IMR-90 (cell line): ENCODE measurements at regions not wholly inside any gene's neighbourhood (a gene's known extent, or its start where the extent isn't known, plus 50 kb on each side); places are given as distances from the start of the nearest gene placed in this dataset.

Experiments used
- ATAC-seq: fragments of 200-7000 bp; cut with Tn5 transposase; 2 replicates; pipeline ENCODE4 v1.9.1; 2020; ENCODE audit warnings: low read depth, mild to moderate bottlenecking, moderate library complexity
- BruUV-seq: library from RNA; stranded (reverse); fragments of 400-500 nt; replicated peaks from 2 replicates; lab custom pipeline; 2021; lab: Mats Ljungman, UMichigan
- CTCF ChIA-PET: fragments of 300-600 bp; formaldehyde crosslinking; extraction: SDS; loops from one replicate; lab custom pipeline; 2021; ENCODE audit warnings: antibody characterized with exemption; lab: Yijun Ruan, JAX
- POLR2A ChIA-PET: fragments of 300-600 bp; sonication (Branson Sonifier 250); formaldehyde crosslinking; loops from one replicate; lab custom pipeline; 2022; ENCODE audit warnings: antibody characterized with exemption; ENCODE audit not compliant: unreplicated experiment; lab: Charles Lee
- DNase-seq: peaks from one replicate; pipeline ENCODE4 v3.0.0; 2013
- H2AFZ ChIP-seq: replicated peaks from 2 replicates; pipeline ENCODE3; 2013; ENCODE audit warnings: low read length, mild to moderate bottlenecking; ENCODE audit not compliant: poor library complexity
- H2AK5ac ChIP-seq: 2 replicates; pipeline ENCODE4 v1.6.1; 2013; ENCODE audit warnings: low read depth, low read length, inconsistent platforms
- H2AK9ac ChIP-seq: replicated peaks from 2 replicates; pipeline ENCODE3; 2013; ENCODE audit warnings: mild to moderate bottlenecking, low read depth, low read length, moderate library complexity; ENCODE audit not compliant: poor library complexity
- H2BK120ac ChIP-seq: 2 replicates; pipeline ENCODE4 v1.6.1; 2013; ENCODE audit warnings: low read depth, low read length, inconsistent platforms
- H2BK15ac ChIP-seq: 3 replicates; pipeline ENCODE4 v1.6.1; 2013; ENCODE audit warnings: low read depth, low read length, inconsistent platforms
- H2BK20ac ChIP-seq: 2 replicates; pipeline ENCODE4 v1.6.1; 2013; ENCODE audit warnings: low read depth, mild to moderate bottlenecking, inconsistent platforms, low read length, moderate library complexity
- H2BK5ac ChIP-seq: 2 replicates; pipeline ENCODE4 v1.6.1; 2013; ENCODE audit warnings: mild to moderate bottlenecking, low read depth, low read length, inconsistent platforms; ENCODE audit not compliant: poor library complexity, severe bottlenecking
- H3K14ac ChIP-seq: replicated peaks from 2 replicates; pipeline ENCODE4 v1.6.1; 2013; ENCODE audit warnings: low read depth, low read length, inconsistent platforms
- H3K18ac ChIP-seq: 2 replicates; pipeline ENCODE4 v1.6.1; 2013; ENCODE audit warnings: low read depth, low read length, control low read depth
- H3K23ac ChIP-seq: 2 replicates; pipeline ENCODE4 v1.6.1; 2013; ENCODE audit warnings: low read depth, low read length, inconsistent platforms
- H3K27ac ChIP-seq: 2 replicates; pipeline ENCODE4 v1.5.1; 2013; ENCODE audit warnings: mild to moderate bottlenecking, control low read depth, low read length; ENCODE audit not compliant: insufficient read depth
- H3K27me3 ChIP-seq: 2 replicates; pipeline ENCODE4 v1.6.1; 2013; ENCODE audit warnings: low read length; ENCODE audit not compliant: control insufficient read depth, insufficient read depth
- H3K36me3 ChIP-seq: 2 replicates; pipeline ENCODE4 v1.6.1; 2013; ENCODE audit warnings: low read length, mixed read lengths; ENCODE audit not compliant: control insufficient read depth, insufficient read depth
- H3K4ac ChIP-seq: 2 replicates; pipeline ENCODE4 v1.6.1; 2013; ENCODE audit warnings: low read depth, low read length, inconsistent platforms
- H3K4me1 ChIP-seq: 2 replicates; pipeline ENCODE4 v1.6.1; 2013; ENCODE audit warnings: low read length, mixed read lengths; ENCODE audit not compliant: control insufficient read depth, insufficient read depth
- H3K4me2 ChIP-seq: 2 replicates; pipeline ENCODE4 v1.6.1; 2013; ENCODE audit warnings: low read depth, mild to moderate bottlenecking, control low read depth, low read length, moderate library complexity
- H3K4me3 ChIP-seq: 2 replicates; pipeline ENCODE4 v1.5.1; 2013; ENCODE audit warnings: low read depth, mild to moderate bottlenecking, control low read depth, low read length, moderate library complexity; ENCODE audit not compliant: insufficient read depth
- H3K56ac ChIP-seq: 2 replicates; pipeline ENCODE4 v1.6.1; 2013; ENCODE audit warnings: low read length, inconsistent platforms; ENCODE audit not compliant: insufficient read depth; ENCODE audit errors: extremely low read depth
- H3K79me1 ChIP-seq, 2 experiments: 2 replicates each; pipeline ENCODE4 v1.6.1; 2013; ENCODE audit warnings: low read length in 2 of 2, inconsistent platforms in 1 of 2, low read depth in 1 of 2
- H3K9ac ChIP-seq: 2 replicates; pipeline ENCODE4 v1.6.1; 2013; ENCODE audit warnings: low read depth, low read length, control low read depth
- H3K9me1 ChIP-seq: 2 replicates; pipeline ENCODE4 v1.6.1; 2013; ENCODE audit warnings: low read length, inconsistent platforms; ENCODE audit not compliant: insufficient read depth
- H3K9me3 ChIP-seq: 2 replicates; pipeline ENCODE4 v1.6.1; 2013; ENCODE audit warnings: low read length; ENCODE audit not compliant: control insufficient read depth, insufficient read depth
- H4K20me1 ChIP-seq: 2 replicates; pipeline ENCODE4 v1.6.1; 2013; ENCODE audit warnings: low read length, inconsistent platforms; ENCODE audit not compliant: insufficient read depth
- H4K5ac ChIP-seq: 2 replicates; pipeline ENCODE4 v1.6.1; 2013; ENCODE audit warnings: mild to moderate bottlenecking, low read depth, low read length, control low read depth
- H4K8ac ChIP-seq, 2 experiments: 2 replicates each; pipeline ENCODE4 v1.6.1; 2013; ENCODE audit warnings: low read depth in 2 of 2, low read length in 2 of 2, control low read depth in 1 of 2, inconsistent platforms in 1 of 2
- H4K91ac ChIP-seq: 2 replicates; pipeline ENCODE4 v1.6.1; 2013; ENCODE audit warnings: low read depth, low read length, inconsistent platforms; ENCODE audit not compliant: insufficient read depth
- BHLHE40 ChIP-seq: fragments of 150-350 bp; IDR thresholded peaks from 2 replicates; pipeline ENCODE4 v1.6.1; 2016; ENCODE audit warnings: mild to moderate bottlenecking, low read depth, low read length
- CHD1 ChIP-seq: IDR thresholded peaks from 2 replicates; pipeline ENCODE4 v1.6.1; 2012; ENCODE audit warnings: low read depth, low read length, improper control_type of control experiment
- CTCF ChIP-seq: conservative IDR thresholded peaks from 2 replicates; pipeline ENCODE4 v1.5.1; 2012; ENCODE audit warnings: mild to moderate bottlenecking, low read depth, low read length, improper control_type of control experiment
- FOS ChIP-seq: fragments of 150-350 bp; IDR thresholded peaks from 2 replicates; pipeline ENCODE4 v1.6.1; 2016; ENCODE audit warnings: low read depth, low read length
- MAFK ChIP-seq: IDR thresholded peaks from 2 replicates; pipeline ENCODE4 v1.6.1; 2012; ENCODE audit warnings: low read depth, low read length, improper control_type of control experiment
- MAZ ChIP-seq: IDR thresholded peaks from 2 replicates; pipeline ENCODE4 v1.6.1; 2012; ENCODE audit warnings: low read depth, mild to moderate bottlenecking, low read length, improper control_type of control experiment, moderate library complexity, borderline replicate concordance
- MXI1 ChIP-seq: IDR thresholded peaks from 2 replicates; pipeline ENCODE4 v1.6.1; 2012; ENCODE audit warnings: low read depth, mild to moderate bottlenecking, low read length, moderate library complexity, borderline replicate concordance
- NFE2L2 ChIP-seq: fragments of 150-350 bp; IDR thresholded peaks from 2 replicates; pipeline ENCODE4 v1.6.1; 2016; ENCODE audit warnings: low read depth, mild to moderate bottlenecking, low read length
- POLR2A ChIP-seq: IDR thresholded peaks from 2 replicates; pipeline ENCODE4 v1.6.1; 2012; ENCODE audit warnings: mild to moderate bottlenecking, low read depth, low read length
- RAD21 ChIP-seq: IDR thresholded peaks from 2 replicates; pipeline ENCODE4 v1.6.1; 2012; ENCODE audit warnings: low read length, improper control_type of control experiment
- RCOR1 ChIP-seq: IDR thresholded peaks from 2 replicates; pipeline ENCODE4 v1.6.1; 2012; ENCODE audit warnings: mild to moderate bottlenecking, low read length, improper control_type of control experiment; ENCODE audit not compliant: insufficient replicate concordance
- WGBS, 2 experiments: methylation state at CpG; one replicate each; pipeline versions ENCODE4 v1.1.5 to v1.1.7; 2013; ENCODE audit warnings: missing lambda C conversion rate in 2 of 2; ENCODE audit not compliant: insufficient read length in 1 of 2; ENCODE audit errors: extremely low coverage in 2 of 2; 5-methylcytosine and 5-hydroxymethylcytosine counted together
- dilution Hi-C: fragments of 300-500 bp; cut with HindIII; formaldehyde crosslinking; loops from one replicate; pipeline ENCODE4 v1.14.3; 2018; ENCODE audit warnings: low sequenced_read_pairs; ENCODE audit not compliant: unreplicated experiment
- in situ Hi-C: fragments of 300-500 bp; cut with MboI; formaldehyde crosslinking; loops from 3 replicates; pipeline ENCODE4 v1.14.3; 2019; ENCODE audit warnings: low sequenced_read_pairs, inconsistent platforms, mixed read lengths
- intact Hi-C: fragments of 100-400 bp; cut with micrococcal nuclease; formaldehyde crosslinking; loops from 2 replicates; pipeline ENCODE4 v1.10.0; 2022
- TF ChIP-seq, protein P1 (sequence below): fragments of 150-350 bp; IDR thresholded peaks from 2 replicates; pipeline ENCODE4 v1.6.1; 2017; ENCODE audit warnings: mild to moderate bottlenecking, antibody characterized with exemption, low read length, low read depth
- TF ChIP-seq, protein P2 (sequence below): fragments of 150-350 bp; IDR thresholded peaks from 2 replicates; pipeline ENCODE4 v1.6.1; 2016; ENCODE audit warnings: low read depth, mild to moderate bottlenecking, low read length, moderate library complexity, borderline replicate concordance

GRCh38 chr20:6575912-6576401 is 191.5 kb upstream of the BMP2 start:
- Histone ChIP-seq H2BK5ac (peak overlapping the region; percentile 90), H4K20me1 (no peaks in the 10 kb centered on the region), H2AK9ac (no peak overlapping the region), H3K9me1 (no peaks in the 10 kb centered on the region), H3K14ac (peak overlapping the region; percentile 78), H3K4me1 (peaks cover 13% of the 10 kb centered on the region), H4K91ac (peak overlapping the region; percentile 94), H2BK120ac (peak overlapping the region; percentile 88), H3K79me1 (no peaks in the 10 kb centered on the region), H2BK20ac (peak overlapping the region; percentile 83), H2BK15ac (peak overlapping the region; percentile 77; the same call in 2 of the 3 replicates), H3K27ac (peak overlapping the region; percentile 68), H3K56ac (peak overlapping the region; percentile 53), H3K36me3 (no peaks in the 10 kb centered on the region), H2AK5ac (peak overlapping the region; percentile 30; the same call in 1 of the 2 replicates), H3K4ac (peak overlapping the region; percentile 77), H4K5ac (peak overlapping the region; percentile 78), H2AFZ (peak overlapping the region; percentile 24), H4K8ac (peak overlapping the region; percentile 54 to 87), H3K9me3 (no peaks in the 10 kb centered on the region), H3K4me3 (no peak overlapping the region), H3K4me2 (peak overlapping the region; percentile 31; the same call in 1 of the 2 replicates), H3K27me3 (no peaks in the 10 kb centered on the region), H3K23ac (peak overlapping the region; percentile 55), H3K9ac (peak overlapping the region; percentile 22), H3K18ac (peak overlapping the region; percentile 87)
- TF ChIP-seq MAFK (no peak), NFE2L2 (no peak), RCOR1 (no peak), MAZ (no peak), POLR2A (no peak), BHLHE40 (no peak), RAD21 (no peak), CHD1 (no peak), FOS (no peak), CTCF (no peak), MXI1 (no peak)
- TF ChIP-seq, protein P1, sequence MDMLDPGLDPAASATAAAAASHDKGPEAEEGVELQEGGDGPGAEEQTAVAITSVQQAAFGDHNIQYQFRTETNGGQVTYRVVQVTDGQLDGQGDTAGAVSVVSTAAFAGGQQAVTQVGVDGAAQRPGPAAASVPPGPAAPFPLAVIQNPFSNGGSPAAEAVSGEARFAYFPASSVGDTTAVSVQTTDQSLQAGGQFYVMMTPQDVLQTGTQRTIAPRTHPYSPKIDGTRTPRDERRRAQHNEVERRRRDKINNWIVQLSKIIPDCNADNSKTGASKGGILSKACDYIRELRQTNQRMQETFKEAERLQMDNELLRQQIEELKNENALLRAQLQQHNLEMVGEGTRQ: no peak
- TF ChIP-seq, protein P2, sequence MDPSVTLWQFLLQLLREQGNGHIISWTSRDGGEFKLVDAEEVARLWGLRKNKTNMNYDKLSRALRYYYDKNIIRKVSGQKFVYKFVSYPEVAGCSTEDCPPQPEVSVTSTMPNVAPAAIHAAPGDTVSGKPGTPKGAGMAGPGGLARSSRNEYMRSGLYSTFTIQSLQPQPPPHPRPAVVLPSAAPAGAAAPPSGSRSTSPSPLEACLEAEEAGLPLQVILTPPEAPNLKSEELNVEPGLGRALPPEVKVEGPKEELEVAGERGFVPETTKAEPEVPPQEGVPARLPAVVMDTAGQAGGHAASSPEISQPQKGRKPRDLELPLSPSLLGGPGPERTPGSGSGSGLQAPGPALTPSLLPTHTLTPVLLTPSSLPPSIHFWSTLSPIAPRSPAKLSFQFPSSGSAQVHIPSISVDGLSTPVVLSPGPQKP: no peak
- BruUV-seq: no TSS peak
- intact Hi-C loops: loop anchor here (5.0 kb wide), 2 partner anchors 44 to 109 kb away; no protein-coding TSS in a partner anchor
- CTCF ChIA-PET: interaction anchor here (0.7 to 1.6 kb wide), 4 partner anchors 9 to 190 kb away, joined by 3 to 4 read pairs (median 4); no protein-coding TSS in a partner anchor
- in situ Hi-C loops: no loop called here
- WGBS, 2 experiments: 17% methylated on average over 1 of the region's 7 CpGs; no CpG with 5 or more reads in 1 of the 2 experiments
- dilution Hi-C loops: no loop called here
- DNase-seq (peak; percentile 72), ATAC-seq (peak; percentile 86)
- POLR2A ChIA-PET: no interaction called here
